ENCODE measurements at regions not wholly inside any gene's neighbourhood (a gene's known extent, or its start where the extent isn't known, plus 50 kb on each side); places are given as distances from the start of the nearest gene placed in this dataset.
A peak's percentile ranks its signal among the peaks of the same experiment; 100 is the strongest.

DNA sequence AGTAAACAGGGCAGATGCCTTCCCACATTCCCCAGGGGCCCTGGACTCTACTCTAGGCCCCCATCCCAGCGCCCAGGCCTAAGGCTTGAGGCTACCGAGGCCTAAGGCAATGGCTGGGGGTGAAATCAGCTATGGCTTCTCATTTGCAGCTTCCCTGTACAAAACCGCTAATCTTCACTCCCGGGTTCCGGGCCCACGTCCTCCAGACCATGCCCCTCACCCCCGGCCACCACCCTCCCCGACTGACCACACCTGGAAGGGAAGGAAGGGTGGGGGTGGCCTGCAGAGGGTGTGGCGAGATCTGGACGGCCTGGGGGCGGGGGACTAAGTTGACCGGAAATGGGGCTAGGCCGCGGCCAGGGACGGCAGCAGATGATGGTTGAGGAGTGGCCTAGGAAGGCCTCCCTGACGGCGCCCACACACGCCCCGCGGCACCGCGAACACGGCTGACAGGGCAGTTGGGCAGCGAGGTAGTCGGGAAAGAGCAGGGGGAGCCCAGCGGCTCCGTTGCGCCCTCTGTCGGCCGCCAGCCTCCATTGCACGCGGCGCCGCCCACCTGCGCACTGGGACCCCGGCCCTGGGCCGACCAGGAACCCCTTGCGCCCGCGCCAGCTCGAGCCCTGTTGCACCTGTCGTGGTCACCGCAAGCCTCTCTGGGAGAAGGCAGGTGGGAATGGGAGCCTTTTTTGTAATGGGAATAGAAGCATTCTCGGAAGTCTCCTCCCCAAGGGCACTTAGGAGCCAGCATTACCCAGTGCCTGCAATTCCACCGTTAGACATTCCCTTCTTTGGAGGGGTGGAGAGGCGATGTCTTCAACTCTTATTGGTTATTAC is 95.9 kb upstream of the CALM2 start:
- no peaks in the 10 kb centered on the region for H3K27me3 ChIP-seq (ENCODE audit: insufficient read depth, low read depth, severe bottlenecking)
- H3K4me3 ChIP-seq (ENCODE audit: low read depth, low read length), result peak overlapping the region; percentile 50
- no peaks in the 10 kb centered on the region for H3K36me3 ChIP-seq
- DNase-seq, result peak; percentile 85
- H3K27ac ChIP-seq, result peak overlapping the region; percentile 66
- TF ChIP-seq, protein P1, sequence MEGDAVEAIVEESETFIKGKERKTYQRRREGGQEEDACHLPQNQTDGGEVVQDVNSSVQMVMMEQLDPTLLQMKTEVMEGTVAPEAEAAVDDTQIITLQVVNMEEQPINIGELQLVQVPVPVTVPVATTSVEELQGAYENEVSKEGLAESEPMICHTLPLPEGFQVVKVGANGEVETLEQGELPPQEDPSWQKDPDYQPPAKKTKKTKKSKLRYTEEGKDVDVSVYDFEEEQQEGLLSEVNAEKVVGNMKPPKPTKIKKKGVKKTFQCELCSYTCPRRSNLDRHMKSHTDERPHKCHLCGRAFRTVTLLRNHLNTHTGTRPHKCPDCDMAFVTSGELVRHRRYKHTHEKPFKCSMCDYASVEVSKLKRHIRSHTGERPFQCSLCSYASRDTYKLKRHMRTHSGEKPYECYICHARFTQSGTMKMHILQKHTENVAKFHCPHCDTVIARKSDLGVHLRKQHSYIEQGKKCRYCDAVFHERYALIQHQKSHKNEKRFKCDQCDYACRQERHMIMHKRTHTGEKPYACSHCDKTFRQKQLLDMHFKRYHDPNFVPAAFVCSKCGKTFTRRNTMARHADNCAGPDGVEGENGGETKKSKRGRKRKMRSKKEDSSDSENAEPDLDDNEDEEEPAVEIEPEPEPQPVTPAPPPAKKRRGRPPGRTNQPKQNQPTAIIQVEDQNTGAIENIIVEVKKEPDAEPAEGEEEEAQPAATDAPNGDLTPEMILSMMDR (IDR thresholded peaks at IDR 0.05; ENCODE audit: low read depth, low read length), result peak; percentile 99
- no peaks in the 10 kb centered on the region for H3K9me3 ChIP-seq (ENCODE audit: severe bottlenecking)

DNA sequence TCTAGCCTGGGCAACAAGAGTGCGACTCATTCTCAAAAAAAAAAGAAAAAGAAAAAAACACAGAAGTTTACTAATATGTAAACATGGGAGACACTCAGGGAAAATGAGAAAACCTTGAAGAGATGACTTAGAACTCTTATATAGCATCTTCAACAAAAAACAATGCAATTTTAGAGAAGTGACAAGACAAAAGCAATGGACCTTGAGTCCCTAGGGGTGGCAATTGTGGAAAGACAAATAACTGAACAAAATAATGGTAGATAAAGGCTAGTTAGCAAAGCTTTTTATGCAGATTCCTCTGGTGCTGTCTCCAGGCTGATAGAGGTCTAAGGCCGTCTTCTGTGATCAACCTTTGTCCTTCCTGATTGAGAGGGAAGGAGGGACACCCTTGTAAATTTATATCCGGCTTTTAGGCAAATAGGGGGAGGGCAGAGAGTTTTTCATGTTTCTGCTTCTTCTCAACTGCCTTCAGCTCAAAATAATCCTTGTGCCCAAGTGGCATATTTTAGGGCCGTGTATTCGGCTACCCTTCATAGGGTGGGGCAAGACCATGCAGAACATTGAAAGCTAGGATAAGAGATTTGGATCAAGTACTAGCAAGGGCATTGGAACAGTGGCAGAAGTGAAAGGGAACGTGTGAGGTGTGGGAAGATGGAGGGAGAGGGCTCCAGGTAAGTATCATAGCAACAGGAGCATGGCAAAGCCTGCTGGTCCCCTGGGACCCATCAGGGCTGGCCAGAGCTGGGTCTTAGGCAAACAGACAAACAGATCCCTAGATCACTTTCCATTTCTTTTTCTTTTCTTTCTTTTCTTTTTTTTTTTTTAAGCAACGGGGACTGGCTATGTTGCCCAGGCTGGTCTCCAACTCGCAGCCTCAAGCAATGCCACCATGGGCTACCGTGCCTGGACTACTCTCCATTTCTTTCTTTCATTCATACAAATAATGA is 95.0 kb upstream of the CALM2 start:
- Histone ChIP-seq H3K27me3 (ENCODE audit: insufficient read depth, low read depth, severe bottlenecking) (no peaks in the 10 kb centered on the region), H3K9me3 (ENCODE audit: severe bottlenecking) (no peaks in the 10 kb centered on the region), H3K4me3 (ENCODE audit: low read depth, low read length) (no peak overlapping the region), H3K27ac (peak overlapping the region; percentile 66), H3K36me3 (no peaks in the 10 kb centered on the region)
- DNase-seq, result no peak
- TF ChIP-seq, protein P1 (IDR thresholded peaks at IDR 0.05; ENCODE audit: low read depth, low read length), result no peak

DNA sequence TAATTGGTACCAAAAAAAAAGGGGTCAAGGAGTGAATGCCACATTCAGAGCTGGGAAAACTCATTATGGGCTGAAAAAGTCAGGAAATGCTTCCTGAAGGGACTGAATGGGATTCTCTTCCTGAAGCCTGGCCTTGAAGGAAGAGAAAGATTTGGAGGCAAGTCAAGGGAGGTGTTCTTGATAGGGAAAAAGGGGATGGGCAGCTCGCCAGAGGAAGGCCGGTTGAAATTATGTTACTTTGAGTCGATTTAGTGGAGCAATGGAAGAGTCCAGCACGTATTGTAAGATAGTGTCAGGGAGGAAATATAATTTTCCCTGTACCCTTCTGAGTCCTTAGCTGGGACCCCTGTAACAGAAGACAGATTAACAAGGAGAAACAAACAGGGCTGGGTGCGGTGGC is 94.1 kb upstream of the CALM2 start:
- no peaks in the 10 kb centered on the region for H3K36me3 ChIP-seq
- TF ChIP-seq, protein P1 (IDR thresholded peaks at IDR 0.05; ENCODE audit: low read depth, low read length), result no peak
- no peak overlapping the region for H3K4me3 ChIP-seq (ENCODE audit: low read depth, low read length)
- H3K27me3 ChIP-seq (ENCODE audit: insufficient read depth, low read depth, severe bottlenecking), result no peaks in the 10 kb centered on the region
- H3K27ac ChIP-seq, result no peak overlapping the region
- DNase-seq, result no peak
- no peaks in the 10 kb centered on the region for H3K9me3 ChIP-seq (ENCODE audit: severe bottlenecking)

DNA sequence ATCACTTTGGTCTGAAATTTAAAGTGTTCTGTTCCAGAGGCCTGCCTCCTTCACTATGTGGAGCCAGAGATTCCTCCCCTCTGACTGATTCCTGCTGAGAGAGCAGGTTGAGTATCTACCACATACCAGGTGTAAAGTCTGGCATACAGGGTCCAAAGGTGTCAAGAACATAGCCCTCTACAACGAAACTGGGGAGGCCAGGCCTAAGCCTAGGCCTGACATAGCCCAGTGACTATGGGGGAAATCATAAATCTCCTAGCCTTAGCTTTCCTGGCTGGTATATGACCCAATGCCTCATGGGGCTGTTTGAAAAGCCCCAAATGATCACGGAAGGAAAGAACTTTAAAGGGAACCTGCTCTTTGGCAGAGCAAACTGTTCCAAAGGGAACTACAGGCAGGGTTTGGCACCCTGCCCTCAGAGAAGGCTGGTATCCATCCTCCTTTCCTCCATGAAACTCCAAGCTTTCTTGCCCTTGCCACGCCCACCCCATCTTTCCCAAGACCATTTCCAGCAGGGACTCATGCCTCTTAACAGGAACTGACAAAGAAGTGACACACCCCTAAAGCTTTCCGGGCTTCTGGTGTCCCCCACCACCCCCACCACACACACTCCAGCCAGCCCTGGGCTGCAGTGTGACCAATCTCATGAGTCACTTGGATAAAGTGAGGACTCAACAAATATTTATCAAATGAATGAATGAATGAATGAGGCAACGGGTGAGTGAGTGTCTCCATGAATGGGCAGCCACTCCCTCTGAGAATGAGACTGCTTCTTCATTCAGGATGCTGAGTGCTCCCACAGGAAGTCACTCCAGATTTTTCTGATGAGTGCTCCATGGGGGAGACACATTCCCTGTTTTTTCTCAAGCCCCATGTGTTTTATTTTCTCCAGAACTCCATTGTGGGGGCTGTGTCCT is 93.3 kb upstream of the CALM2 start:
- Histone ChIP-seq H3K27me3 (ENCODE audit: insufficient read depth, low read depth, severe bottlenecking) (no peaks in the 10 kb centered on the region), H3K4me3 (ENCODE audit: low read depth, low read length) (no peak overlapping the region), H3K36me3 (no peaks in the 10 kb centered on the region), H3K27ac (no peak overlapping the region), H3K9me3 (ENCODE audit: severe bottlenecking) (no peaks in the 10 kb centered on the region)
- no peak for DNase-seq
- TF ChIP-seq, protein P1 (IDR thresholded peaks at IDR 0.05; ENCODE audit: low read depth, low read length), result no peak

DNA sequence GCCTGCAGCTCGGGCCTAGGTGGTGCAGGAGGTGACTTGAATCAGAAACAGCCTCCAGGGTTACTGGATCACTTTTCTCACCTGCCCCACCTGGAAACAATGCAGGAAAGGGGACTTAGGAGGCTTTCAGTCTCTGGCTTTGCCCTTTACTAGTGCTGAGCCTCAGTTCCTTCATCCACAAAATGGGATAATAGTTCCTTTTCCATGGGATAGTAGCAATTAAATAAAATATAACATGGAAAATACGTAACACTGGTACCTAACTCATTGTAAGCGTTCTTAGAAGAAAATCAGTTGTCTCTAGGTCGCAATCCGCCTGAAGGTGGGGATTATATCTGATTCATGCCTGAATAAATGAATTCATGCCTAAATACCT is 91.4 kb upstream of the CALM2 start:
- TF ChIP-seq, protein P1 (IDR thresholded peaks at IDR 0.05; ENCODE audit: low read depth, low read length), result no peak
- H3K9me3 ChIP-seq (ENCODE audit: severe bottlenecking), result no peaks in the 10 kb centered on the region
- no peaks in the 10 kb centered on the region for H3K36me3 ChIP-seq
- no peak overlapping the region for H3K4me3 ChIP-seq (ENCODE audit: low read depth, low read length)
- no peak for DNase-seq
- no peaks in the 10 kb centered on the region for H3K27me3 ChIP-seq (ENCODE audit: insufficient read depth, low read depth, severe bottlenecking)
- H3K27ac ChIP-seq, result no peak overlapping the region
